A549 (cell line): ENCODE measurements at regions not wholly inside any gene's neighbourhood (a gene's known extent, or its start where the extent isn't known, plus 50 kb on each side); places are given as distances from the start of the nearest gene placed in this dataset.

Source experiments
- CBX8 ChIP-seq: fragments of 200-600 bp; sonication (generic); IDR thresholded peaks from 2 replicates; pipeline ENCODE4 v1.6.1; 2016
- CTCF ChIP-seq: fragments of >200 bp; sonication (Bioruptor Twin); formaldehyde crosslinking; IDR thresholded peaks from 3 replicates; pipeline ENCODE4 v1.5.1; 2016
- POLR2A ChIP-seq: IDR thresholded peaks from 2 replicates; pipeline ENCODE4 v1.6.1; 2012; ENCODE audit warnings: mild to moderate bottlenecking, low read length

DNA sequence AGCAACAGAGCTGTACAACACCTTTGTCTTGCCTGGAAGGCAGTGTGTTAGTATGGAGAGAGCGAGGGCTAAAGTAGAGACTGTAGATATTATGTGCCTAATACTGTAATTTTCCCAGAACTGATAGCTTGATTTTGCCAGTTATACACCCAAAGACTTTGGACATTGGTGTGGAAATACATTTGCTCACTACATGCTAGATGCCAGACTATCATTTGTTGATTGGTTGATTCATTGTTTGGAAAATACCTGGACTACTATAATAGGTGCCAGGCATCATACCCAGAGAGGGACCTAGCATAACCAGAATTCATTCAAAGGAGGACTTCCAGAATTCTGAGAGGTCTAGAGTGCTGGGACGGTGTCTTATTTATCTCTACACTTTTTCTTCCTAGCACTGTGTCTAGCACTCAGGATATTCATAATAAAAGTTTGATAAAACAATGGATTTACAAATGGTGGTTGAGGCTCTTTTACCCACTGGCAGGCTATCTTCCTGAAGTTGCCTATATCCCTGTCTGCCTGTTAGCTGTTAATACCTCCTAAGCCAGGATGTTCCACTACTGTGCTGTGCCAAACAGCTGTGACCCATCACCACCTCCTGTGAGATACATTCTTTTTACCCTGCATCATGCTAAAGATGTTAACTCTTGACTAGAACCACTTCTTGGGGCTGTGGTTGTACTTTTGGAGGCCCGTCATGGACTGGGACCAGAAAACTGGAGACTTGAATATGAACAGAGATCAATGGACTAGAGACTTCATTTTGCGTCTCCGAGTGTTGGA lies 72.2 kb upstream of the FUCA2 start:
- TF ChIP-seq CTCF (no peak), POLR2A (no peak), CBX8 (no peak)
